GM23338 (cell line): ENCODE measurements at regions not wholly inside any gene's neighbourhood (a gene's known extent, or its start where the extent isn't known, plus 50 kb on each side); places are given as distances from the start of the nearest gene placed in this dataset.

ENCODE experiments used
- ATAC-seq: fragments of 200-7000 bp; cut with Tn5 transposase; 3 replicates; pipeline ENCODE4 v1.9.1; 2020
- DNase-seq: peaks from one replicate; pipeline ENCODE4 v3.0.0-alpha.2; 2015; ENCODE audit warnings: low spot score
- H2AFZ ChIP-seq: fragments of 200-600 bp; sonication (generic); 2 replicates; pipeline ENCODE4 v1.8.0; 2016; ENCODE audit warnings: antibody characterized with exemption, mild to moderate bottlenecking, moderate library complexity
- H3F3A ChIP-seq: fragments of 200-600 bp; sonication (generic); replicated peaks from 2 replicates; pipeline ENCODE4 v1.8.0; 2017; ENCODE audit warnings: antibody characterized with exemption, mixed run types, low read depth
- H3K27ac ChIP-seq: fragments of 200-600 bp; sonication (generic); 2 replicates; pipeline ENCODE4 v1.6.1; 2016; ENCODE audit warnings: low read depth
- H3K27me3 ChIP-seq: fragments of 200-600 bp; sonication (generic); 2 replicates; pipeline ENCODE4 v1.8.0; 2016; ENCODE audit warnings: mild to moderate bottlenecking, mixed run types, moderate library complexity; ENCODE audit not compliant: insufficient read depth
- H3K36me3 ChIP-seq: fragments of 200-600 bp; sonication (generic); 2 replicates; pipeline ENCODE4 v1.8.0; 2016; ENCODE audit warnings: mild to moderate bottlenecking; ENCODE audit not compliant: insufficient read depth
- H3K4me1 ChIP-seq: fragments of 200-600 bp; sonication (generic); 2 replicates; pipeline ENCODE4 v1.8.0; 2016; ENCODE audit warnings: mild to moderate bottlenecking, moderate library complexity; ENCODE audit not compliant: insufficient read depth
- H3K4me2 ChIP-seq: fragments of 200-600 bp; sonication (generic); 2 replicates; pipeline ENCODE4 v1.7.1; 2017; ENCODE audit warnings: mixed run types
- H3K4me3 ChIP-seq: fragments of 200-600 bp; sonication (generic); 2 replicates; pipeline ENCODE4 v1.6.1; 2016; ENCODE audit warnings: mixed run types
- H3K79me2 ChIP-seq: fragments of 200-600 bp; sonication (generic); replicated peaks from 2 replicates; pipeline ENCODE4 v1.8.0; 2017; ENCODE audit warnings: mild to moderate bottlenecking; ENCODE audit not compliant: insufficient read depth
- H3K9me2 ChIP-seq: fragments of 200-600 bp; sonication (generic); 2 replicates; pipeline ENCODE4 v1.8.0; 2017; ENCODE audit not compliant: insufficient read depth
- H4K20me1 ChIP-seq: fragments of 200-600 bp; sonication (generic); replicated peaks from 2 replicates; pipeline ENCODE4 v1.8.0; 2017; ENCODE audit warnings: mild to moderate bottlenecking; ENCODE audit not compliant: insufficient read depth
- H3K27ac Mint-ChIP-seq: 2 replicates; pipeline ENCODE4 v1.8.0; 2020; ENCODE audit warnings: inconsistent platforms, mild to moderate bottlenecking, moderate library complexity, mixed read lengths
- H3K27me3 Mint-ChIP-seq: 3 replicates; pipeline ENCODE4 v1.8.0; 2022; ENCODE audit warnings: low read depth, mild to moderate bottlenecking, moderate library complexity, mixed read lengths, inconsistent platforms; ENCODE audit not compliant: insufficient read depth, poor library complexity
- H3K36me3 Mint-ChIP-seq: 3 replicates; pipeline ENCODE4 v1.8.0; 2021; ENCODE audit warnings: low read depth, mild to moderate bottlenecking, inconsistent platforms, moderate library complexity, mixed read lengths
- H3K4me1 Mint-ChIP-seq: 3 replicates; pipeline ENCODE4 v1.8.0; 2020; ENCODE audit warnings: mild to moderate bottlenecking, inconsistent platforms, mixed read lengths
- H3K4me3 Mint-ChIP-seq: 3 replicates; pipeline ENCODE4 v1.8.0; 2021; ENCODE audit warnings: moderate library complexity, mild to moderate bottlenecking, inconsistent platforms, mixed read lengths
- H3K9me3 Mint-ChIP-seq: 3 replicates; pipeline ENCODE4 v1.8.0; 2020; ENCODE audit warnings: moderate library complexity, mild to moderate bottlenecking, inconsistent platforms, mixed read lengths
- STAT1 ChIP-seq: IDR thresholded peaks from one replicate; pipeline ENCODE4 v1.6.1; 2016; ENCODE audit warnings: antibody characterized with exemption; ENCODE audit not compliant: unreplicated experiment
- ZNF331 ChIP-seq: fragments of 250-450 bp; sonication (Bioruptor Pico); IDR thresholded peaks from 2 replicates; pipeline ENCODE4 v1.5.0; 2020; ENCODE audit warnings: low read depth, mild to moderate bottlenecking, moderate library complexity
- TF ChIP-seq, protein P1 (sequence below): fragments of 250-450 bp; sonication (Bioruptor Pico); IDR thresholded peaks from 2 replicates; pipeline ENCODE4 v1.5.0; 2020; ENCODE audit warnings: mild to moderate bottlenecking, moderate library complexity
- TF ChIP-seq, protein P2 (sequence below): IDR thresholded peaks from 2 replicates; pipeline ENCODE4 v1.6.1; 2016; ENCODE audit warnings: antibody characterized with exemption

DNA sequence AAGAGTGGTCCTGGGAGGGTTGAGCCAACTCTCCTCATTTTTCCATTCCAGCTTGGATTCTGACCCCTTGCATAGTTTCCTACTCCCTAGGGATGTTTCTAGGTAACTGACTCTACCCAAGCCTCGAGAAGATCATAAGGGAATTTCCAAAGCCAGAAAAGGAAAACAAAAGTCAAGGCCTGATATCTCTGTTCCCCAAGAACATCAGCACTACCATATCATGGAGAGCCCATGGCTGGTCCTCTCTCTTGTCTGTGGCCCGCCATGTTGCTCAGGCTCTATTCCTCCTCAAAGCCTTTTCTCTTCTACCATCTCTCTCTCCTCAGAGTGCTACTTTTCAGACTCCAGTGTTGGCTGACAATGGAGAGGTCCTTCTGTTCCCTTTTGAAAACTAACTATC is 99.6 kb upstream of the KLF7 start (continued):
- TF ChIP-seq, protein P1, sequence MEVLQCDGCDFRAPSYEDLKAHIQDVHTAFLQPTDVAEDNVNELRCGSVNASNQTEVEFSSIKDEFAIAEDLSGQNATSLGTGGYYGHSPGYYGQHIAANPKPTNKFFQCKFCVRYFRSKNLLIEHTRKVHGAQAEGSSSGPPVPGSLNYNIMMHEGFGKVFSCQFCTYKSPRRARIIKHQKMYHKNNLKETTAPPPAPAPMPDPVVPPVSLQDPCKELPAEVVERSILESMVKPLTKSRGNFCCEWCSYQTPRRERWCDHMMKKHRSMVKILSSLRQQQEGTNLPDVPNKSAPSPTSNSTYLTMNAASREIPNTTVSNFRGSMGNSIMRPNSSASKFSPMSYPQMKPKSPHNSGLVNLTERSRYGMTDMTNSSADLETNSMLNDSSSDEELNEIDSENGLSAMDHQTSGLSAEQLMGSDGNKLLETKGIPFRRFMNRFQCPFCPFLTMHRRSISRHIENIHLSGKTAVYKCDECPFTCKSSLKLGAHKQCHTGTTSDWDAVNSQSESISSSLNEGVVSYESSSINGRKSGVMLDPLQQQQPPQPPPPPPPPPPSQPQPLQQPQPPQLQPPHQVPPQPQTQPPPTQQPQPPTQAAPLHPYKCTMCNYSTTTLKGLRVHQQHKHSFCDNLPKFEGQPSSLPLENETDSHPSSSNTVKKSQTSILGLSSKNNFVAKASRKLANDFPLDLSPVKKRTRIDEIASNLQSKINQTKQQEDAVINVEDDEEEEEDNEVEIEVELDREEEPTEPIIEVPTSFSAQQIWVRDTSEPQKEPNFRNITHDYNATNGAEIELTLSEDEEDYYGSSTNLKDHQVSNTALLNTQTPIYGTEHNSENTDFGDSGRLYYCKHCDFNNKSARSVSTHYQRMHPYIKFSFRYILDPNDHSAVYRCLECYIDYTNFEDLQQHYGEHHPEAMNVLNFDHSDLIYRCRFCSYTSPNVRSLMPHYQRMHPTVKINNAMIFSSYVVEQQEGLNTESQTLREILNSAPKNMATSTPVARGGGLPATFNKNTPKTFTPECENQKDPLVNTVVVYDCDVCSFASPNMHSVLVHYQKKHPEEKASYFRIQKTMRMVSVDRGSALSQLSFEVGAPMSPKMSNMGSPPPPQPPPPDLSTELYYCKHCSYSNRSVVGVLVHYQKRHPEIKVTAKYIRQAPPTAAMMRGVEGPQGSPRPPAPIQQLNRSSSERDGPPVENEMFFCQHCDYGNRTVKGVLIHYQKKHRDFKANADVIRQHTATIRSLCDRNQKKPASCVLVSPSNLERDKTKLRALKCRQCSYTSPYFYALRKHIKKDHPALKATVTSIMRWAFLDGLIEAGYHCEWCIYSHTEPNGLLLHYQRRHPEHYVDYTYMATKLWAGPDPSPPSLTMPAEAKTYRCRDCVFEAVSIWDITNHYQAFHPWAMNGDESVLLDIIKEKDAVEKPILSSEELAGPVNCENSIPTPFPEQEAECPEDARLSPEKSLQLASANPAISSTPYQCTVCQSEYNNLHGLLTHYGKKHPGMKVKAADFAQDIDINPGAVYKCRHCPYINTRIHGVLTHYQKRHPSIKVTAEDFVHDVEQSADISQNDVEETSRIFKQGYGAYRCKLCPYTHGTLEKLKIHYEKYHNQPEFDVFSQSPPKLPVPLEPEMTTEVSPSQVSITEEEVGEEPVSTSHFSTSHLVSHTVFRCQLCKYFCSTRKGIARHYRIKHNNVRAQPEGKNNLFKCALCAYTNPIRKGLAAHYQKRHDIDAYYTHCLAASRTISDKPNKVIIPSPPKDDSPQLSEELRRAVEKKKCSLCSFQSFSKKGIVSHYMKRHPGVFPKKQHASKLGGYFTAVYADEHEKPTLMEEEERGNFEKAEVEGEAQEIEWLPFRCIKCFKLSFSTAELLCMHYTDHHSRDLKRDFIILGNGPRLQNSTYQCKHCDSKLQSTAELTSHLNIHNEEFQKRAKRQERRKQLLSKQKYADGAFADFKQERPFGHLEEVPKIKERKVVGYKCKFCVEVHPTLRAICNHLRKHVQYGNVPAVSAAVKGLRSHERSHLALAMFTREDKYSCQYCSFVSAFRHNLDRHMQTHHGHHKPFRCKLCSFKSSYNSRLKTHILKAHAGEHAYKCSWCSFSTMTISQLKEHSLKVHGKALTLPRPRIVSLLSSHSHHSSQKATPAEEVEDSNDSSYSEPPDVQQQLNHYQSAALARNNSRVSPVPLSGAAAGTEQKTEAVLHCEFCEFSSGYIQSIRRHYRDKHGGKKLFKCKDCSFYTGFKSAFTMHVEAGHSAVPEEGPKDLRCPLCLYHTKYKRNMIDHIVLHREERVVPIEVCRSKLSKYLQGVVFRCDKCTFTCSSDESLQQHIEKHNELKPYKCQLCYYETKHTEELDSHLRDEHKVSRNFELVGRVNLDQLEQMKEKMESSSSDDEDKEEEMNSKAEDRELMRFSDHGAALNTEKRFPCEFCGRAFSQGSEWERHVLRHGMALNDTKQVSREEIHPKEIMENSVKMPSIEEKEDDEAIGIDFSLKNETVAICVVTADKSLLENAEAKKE (CRISPR knock-in tag) = no peak

GRCh38 chr2:207265869-207266268 is 100.1 kb upstream of the KLF7 start:
- no peaks in the 10 kb centered on the region for H3K79me2 ChIP-seq
- peaks cover 5% of the 10 kb centered on the region; the same call in 1 of the 2 replicates for H3K4me1 ChIP-seq
- DNase-seq = no peak
- H3K36me3 ChIP-seq = no peaks in the 10 kb centered on the region
- no peaks in the 10 kb centered on the region for H3K27me3 ChIP-seq
- peaks cover 7% of the 10 kb centered on the region; the same call in 1 of the 2 replicates for H3K9me2 ChIP-seq
- no peaks in the 10 kb centered on the region for H3K36me3 Mint-ChIP-seq
- no peaks in the 10 kb centered on the region for H3F3A ChIP-seq
- no peak overlapping the region for H2AFZ ChIP-seq
- no peak overlapping the region for H3K27ac Mint-ChIP-seq
- no peaks in the 10 kb centered on the region for H4K20me1 ChIP-seq
- H3K4me3 Mint-ChIP-seq = no peak overlapping the region
- peaks cover 4% of the 10 kb centered on the region for H3K27me3 Mint-ChIP-seq
- no peak overlapping the region for H3K4me3 ChIP-seq
- H3K27ac ChIP-seq = no peak overlapping the region
- H3K9me3 Mint-ChIP-seq = no peaks in the 10 kb centered on the region
- no peak for ATAC-seq
- peaks cover 3% of the 10 kb centered on the region; the same call in 1 of the 3 replicates for H3K4me1 Mint-ChIP-seq
- no peak overlapping the region for H3K4me2 ChIP-seq
- TF ChIP-seq, protein P2, sequence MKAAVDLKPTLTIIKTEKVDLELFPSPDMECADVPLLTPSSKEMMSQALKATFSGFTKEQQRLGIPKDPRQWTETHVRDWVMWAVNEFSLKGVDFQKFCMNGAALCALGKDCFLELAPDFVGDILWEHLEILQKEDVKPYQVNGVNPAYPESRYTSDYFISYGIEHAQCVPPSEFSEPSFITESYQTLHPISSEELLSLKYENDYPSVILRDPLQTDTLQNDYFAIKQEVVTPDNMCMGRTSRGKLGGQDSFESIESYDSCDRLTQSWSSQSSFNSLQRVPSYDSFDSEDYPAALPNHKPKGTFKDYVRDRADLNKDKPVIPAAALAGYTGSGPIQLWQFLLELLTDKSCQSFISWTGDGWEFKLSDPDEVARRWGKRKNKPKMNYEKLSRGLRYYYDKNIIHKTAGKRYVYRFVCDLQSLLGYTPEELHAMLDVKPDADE = no peak
- TF ChIP-seq STAT1 (no peak), ZNF331 (CRISPR knock-in tag) (no peak)
